GM18873 (cell line): ENCODE measurements at regions not wholly inside any gene's neighbourhood (a gene's known extent, or its start where the extent isn't known, plus 50 kb on each side); places are given as distances from the start of the nearest gene placed in this dataset.

Source experiments
- ATAC-seq: cut with Tn5 transposase; IDR thresholded peaks from one replicate; pipeline ENCODE4 v1.9.1; 2021; ENCODE audit warnings: mild to moderate bottlenecking, moderate library complexity, moderate number of reproducible peaks; ENCODE audit not compliant: unreplicated experiment, low FRiP score

DNA sequence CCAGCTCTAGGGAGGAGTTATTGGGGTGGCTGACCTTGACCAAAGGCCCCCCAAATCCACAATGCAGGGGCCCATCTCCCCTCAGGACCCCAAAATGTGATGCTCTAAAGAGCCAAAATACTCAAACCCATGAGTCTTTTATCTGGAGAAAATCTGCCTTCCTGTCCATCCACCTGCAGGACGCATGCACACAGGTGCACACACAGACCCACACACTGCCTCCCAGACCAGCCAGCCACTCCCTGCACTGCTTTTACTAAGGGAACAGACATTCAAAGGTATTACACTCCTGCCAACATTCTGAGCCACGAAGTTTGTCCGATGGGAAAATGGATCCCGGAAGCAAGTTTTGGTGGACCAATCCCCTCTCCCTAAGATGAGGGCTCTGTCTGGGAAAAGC is 76.1 kb upstream of the CDH5 start:
- no peak for ATAC-seq

DNA sequence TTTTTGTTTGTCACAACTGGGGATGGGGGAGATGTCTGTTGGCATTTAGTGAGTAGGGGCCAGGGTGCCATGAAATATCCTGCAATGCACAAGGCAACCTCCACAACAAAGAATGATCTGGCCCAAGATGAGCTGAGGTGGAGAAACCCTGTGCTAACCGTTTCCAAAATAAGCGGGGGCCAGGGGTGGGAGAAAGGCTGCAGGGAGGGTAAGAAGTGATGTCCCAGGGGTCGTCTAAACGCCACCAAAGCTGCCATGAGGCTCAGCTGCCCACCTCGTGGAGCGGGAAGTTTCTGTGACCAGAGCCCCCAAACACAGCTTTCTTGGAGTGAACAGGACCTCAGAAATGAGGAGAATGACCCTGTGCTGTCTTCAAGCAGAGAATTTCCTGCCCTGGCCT is 76.5 kb upstream of the CDH5 start:
- ATAC-seq, result no peak

DNA sequence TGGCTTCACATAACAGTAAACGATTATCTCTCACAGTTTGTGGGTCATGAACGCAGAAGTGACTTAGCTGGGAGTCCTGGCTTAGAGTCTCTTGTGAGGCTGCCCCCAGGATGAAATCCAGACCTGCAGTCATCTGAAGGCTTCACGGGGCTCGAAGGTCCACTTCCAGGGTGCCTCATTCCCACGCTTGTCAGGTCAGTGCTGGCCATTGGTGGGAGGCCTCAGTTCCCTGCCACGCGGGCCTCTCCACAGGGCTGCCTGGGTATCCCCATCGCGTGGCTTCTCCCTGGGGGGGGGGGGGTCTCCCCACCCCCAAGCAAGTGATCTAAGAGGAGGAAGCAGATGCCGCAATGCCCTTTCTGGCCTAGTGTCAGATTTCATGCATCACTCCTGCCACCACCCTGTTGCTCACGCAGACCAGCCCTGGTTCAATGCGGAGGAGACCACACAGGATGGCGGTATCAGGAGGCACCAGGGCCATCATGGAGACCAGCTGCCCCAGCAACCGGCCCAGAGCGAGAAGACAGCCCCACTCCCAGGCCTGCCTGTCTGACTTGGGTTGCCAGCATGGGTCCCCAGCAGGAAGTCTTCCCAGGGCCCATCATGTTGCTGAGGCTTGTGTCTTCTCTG is 77.3 kb upstream of the CDH5 start:
- ATAC-seq, result no peak

DNA sequence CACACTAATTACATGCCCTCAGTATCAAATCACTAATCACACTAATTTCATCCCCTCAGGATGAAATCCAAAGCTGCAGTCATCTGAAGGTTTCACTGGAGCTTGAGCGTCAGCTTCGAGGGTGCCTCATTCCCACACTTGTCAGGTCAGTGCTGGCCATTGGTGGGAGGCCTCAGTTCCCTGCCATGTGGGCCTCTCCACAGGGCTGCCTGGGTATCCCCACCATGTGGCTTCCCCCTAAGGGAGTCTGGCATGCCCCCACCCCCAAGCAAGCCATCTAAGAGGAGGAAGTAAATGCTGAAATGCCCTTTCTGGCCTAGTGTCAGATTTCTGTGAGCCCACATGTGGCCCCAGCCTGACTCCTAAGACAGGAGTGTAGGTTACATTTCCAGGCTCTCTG is 78.6 kb upstream of the CDH5 start:
- ATAC-seq, result no peak

DNA sequence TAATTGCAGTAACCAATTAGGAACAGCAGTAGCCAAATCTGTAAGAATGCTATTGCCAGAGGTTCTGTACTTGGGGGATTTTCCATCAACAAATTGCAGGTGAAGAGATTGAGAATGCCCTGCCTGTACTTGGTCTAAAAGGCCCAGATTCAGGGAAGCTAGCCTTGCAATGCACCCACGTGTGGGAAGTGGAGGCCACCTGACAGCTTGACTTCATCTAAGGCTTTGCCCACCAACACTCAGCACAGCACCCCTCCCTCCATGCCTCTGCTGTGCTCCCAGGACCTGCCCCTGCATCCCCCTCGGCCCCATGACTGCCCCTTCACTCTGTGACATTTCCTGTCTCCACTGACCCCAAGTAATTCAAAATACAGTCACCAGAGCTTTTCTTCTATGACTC is 79.1 kb upstream of the CDH5 start:
- ATAC-seq, result no peak

DNA sequence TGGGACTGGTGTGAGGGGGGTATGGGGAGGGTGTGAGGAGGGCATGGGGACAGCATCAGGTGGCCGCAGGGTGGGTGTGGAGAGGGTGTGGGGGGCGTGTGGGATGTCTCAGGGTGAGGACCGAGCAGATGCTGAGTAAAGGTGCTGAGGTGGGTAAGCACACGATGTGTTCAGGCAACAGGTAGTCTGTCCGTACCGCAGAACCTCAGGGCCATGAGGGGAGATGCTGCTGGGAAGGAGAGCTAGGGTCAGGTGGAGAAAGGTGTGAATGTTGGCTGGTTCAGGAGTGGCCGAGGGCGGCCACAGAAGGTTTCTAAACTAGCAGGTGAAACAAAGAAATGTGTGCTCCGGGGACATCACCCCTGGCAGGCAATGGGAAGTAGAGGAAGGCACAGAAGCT is 80.0 kb upstream of the CDH5 start:
- no peak for ATAC-seq

DNA sequence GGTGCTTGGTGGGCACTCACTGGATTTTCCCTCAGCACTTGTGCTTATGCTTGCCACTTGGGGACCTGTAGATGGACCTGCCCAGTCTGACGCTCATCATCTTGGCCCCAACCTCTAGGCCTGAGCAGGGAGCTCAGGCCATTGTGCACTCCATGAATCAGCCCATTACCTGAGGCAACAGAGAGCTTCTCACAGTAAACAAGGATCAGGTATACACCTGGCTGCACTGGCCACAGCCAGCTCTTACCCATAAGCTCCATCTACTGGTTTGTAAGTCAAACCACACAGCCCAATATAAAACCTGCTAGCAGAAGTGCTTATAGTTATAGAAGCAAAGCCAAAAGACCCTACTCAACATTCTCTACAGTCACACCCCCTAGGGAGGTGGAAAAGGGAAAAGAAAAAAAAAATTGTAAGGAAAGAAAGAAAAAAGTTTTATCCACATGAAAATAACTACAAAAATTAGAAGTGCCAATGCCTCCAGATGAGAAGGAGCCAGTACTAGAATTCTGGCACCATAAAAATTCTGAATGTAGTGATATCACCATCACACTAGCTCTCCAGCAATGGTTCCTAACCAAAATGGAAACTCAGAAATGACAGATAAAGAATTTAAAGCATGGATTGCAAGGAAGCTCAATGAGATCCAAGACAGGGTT is 87.8 kb upstream of the CDH5 start:
- ATAC-seq, result no peak

DNA sequence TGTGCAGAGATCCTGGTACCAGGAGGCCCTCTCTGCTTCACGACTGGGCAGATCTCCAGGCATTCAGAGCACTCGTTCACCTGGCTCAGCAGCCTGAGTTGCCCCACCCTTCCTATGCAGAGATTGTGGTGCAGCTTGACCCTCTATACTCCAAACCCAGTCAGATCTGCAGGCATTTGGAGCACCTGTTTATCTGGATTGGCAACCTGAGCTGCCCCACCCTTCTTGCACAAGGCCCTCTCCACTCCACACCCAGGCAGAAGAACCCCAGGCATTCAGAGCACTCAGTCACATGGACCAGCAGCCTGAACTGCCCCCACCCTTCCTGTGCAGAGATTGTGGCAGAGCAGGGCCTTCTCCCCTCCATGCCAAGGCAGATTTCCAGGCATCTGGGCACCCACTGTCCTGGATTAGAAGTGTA is 88.4 kb upstream of the CDH5 start:
- no peak for ATAC-seq

DNA sequence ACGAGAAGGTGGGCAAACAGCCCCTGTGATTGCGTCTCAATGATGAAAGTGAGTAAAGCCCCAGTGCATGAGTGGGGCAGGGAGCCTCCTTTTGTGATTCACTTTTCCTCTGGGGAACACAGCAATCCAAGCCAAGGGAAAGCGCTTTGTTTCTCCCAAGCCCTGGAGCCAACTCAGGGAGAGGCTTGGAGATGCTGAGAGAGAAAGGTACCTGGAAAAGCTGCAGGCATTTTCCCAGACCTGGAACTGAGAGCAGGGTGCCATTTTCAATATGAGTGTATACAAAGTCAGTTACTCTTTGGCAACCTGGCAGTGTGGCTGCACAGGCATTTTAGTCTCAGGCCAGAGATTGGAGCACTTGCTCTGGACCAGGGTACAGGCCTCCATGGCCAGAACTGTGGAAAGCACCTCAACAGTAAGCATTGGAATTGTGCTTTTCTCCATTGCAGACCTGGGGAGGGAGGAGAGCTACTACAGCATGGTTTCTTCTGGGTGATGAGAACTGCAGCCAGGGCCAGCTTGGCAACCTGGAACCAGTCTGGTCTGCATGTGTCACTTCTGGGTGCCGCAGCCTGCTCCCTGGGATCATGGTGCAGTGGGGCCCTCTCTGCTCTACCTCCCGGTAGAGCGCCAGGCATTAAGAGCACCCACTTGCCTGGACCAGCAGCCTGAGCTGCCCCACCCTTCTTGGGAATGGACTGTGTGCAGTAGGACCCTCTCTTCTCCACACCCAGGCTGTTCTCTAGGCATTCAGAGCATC is 89.0 kb upstream of the CDH5 start:
- no peak for ATAC-seq

DNA sequence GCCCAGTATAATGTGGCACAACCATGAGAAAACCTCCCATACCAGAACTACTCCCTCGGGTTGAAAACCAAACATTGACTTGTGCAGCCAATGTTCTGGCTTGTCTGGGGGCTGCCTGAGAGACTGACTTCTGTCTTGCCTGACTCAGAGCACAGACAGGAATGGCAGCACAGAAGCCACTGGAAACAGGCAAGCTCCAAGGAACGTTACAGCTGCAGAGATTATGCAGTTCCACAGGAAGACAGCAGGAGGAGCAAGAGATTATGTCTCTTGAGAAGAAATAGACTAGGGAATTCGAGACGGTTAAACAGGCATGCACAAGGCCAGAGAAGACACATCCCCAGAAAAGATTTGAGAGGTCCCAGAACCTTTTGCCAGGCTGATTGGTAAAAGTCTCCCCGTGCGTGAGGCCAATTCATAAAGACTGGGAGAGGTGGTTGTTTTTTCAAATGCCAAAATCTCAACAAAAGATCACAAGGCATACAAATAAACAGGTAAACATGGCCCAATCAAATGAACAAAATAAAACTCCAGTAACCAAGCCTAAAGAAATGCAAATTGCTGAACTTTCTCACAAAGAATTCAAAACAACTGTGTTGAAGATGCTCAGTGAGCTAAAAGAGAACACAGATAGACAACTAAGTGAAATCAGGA is 90.6 kb upstream of the CDH5 start:
- no peak for ATAC-seq

DNA sequence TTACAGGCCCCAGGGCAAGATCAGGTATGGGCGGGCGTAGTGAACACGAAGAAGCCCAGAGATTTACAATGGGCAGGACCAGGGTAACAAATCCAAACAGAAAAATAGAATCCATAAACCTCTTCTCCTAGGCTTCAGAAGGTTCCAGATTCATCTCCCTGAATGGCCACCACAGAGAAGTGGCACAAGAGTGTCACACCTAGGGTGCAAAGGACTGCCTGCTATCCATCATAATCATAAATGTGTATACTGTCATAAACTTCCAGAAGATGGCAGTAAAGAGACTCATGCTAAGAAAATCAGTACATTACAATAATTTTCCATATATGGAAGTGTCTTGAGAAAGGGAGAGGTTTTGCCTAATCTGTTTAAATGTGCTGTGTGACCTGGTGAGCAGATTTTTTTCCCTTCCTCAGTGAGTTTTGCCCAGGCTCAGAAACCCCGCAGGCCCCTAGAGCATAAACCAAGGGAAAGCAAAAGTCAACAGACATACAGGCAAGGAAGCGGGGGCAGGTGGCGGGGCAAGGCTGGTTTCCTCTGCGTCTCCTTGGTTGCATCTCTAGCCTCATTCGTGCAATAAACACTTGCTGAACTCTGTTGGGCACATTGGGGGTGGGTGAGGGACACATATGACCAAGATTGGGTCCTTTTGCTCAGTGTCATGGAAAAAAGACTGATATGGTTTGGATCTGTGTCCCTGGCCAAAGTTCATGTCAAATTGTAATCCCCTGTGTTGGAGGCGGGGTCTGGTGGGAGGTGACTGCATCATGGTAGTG is 92.0 kb upstream of the CDH5 start:
- no peak for ATAC-seq

DNA sequence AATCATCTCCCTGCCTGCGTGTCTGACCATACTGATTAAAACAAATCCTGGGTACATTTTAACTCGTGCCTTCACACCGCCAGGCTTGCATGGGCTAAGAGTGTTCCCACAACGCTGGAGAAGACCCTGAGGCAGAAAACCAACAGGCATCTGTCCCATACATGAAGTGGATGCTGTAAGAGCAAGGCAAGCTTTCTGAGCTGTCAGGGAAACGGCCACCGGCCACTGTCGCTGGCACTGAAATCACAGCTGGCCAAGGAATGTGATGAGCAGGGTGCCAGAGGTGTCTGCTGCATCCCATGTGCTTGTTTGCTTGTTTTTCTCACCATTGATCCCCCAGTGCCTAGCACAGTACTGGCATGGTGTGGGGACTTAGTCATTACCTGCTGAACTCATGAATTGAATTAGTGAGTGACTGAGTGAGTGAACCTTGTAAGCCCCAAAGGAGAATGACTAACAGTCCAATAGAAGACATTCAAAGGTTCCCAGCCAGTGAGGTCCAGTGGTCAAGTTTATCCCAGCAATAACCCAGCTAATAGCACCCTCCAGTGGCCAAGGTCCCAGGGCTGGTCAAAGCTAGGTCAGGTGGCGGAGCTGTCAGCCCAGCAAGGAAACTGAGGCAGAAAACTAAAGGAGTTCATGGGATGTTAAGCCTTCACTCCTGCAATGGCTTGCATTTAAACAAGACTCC is 92.7 kb upstream of the CDH5 start:
- no peak for ATAC-seq

DNA sequence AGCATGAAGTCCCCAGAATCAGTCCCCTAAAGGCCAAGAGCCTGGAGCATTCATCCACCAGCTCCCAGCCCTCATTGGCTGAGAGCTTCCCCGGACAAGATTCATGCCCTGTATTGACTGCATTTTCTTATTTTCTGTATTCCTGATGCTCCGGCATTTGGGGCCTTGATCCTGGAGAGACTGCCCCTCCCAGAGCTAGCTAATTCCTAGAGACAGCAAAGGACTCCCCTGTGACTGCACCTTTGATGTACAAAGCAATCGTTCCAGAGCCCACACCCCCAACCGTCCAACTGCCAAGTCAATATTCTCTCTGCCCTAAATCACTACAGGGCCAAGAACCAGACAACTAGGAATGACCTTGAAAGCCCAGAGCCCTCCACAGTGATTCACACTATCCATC is 93.4 kb upstream of the CDH5 start:
- no peak for ATAC-seq

DNA sequence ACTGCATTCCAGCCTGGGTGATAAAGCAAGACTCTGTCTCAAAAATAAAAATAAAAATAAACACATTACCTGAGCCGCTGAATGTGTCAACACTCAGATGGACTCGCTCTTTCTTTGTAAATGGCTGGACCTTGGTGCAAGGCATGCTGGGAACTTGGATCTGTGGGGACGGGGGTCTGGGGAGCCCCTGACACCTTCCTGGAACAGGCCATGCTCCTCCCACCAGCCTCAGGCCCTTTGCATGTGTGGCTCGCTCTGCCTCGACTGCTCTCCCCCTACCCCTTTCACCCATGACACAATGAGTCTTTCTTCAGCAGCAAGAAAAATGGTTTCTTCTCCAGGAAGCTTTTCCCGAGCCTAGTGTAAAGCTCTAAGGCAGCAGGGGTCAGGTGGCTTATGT is 94.0 kb upstream of the CDH5 start:
- no peak for ATAC-seq

DNA sequence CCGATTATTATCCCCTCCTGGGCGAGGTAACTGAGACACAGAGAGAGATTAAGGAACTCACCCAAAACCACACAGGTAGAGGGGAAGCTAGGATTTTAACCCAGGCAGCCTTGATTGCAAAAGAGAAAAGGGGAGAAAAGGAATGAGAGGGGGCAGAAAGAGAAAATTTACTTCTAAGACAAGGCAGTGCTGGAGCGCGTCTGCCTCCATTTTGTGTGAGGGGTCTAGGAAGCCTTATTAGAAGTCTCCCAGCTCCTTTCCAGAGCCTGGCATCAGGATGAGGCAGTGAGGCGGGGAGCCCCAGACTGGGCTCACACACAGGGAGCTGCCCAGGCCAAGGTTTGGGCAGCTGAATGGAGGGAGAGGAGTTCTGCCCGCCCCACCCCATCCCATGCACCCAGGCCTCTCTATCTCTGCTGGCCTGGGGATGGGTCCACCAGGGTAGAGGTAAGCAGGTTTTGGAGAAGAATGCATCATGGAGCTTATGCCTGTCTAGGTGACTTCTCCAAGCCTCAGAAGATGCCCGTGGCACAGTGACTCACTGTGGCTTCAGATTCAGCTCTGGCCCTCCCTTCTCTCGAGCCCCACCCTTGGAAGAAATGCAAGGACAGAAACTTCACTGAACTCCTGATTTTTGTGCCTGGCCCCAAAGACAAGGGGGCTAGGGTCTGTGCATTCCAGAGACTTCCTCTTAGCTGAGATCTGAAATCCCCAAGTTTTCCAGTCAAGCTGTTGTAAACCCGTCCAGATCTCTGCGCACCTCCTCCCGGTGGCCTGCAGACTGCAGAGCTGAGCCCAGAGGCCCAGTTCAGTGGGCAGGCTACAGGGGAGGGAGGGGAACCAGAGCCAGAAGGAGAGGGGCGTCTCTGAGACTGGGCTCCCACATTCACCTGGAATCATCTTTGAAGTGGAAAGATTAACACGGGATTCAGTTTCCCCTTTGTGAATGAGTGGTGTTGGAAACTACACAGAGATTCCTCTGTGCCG is 95.1 kb upstream of the CDH5 start:
- ATAC-seq, result no peak

DNA sequence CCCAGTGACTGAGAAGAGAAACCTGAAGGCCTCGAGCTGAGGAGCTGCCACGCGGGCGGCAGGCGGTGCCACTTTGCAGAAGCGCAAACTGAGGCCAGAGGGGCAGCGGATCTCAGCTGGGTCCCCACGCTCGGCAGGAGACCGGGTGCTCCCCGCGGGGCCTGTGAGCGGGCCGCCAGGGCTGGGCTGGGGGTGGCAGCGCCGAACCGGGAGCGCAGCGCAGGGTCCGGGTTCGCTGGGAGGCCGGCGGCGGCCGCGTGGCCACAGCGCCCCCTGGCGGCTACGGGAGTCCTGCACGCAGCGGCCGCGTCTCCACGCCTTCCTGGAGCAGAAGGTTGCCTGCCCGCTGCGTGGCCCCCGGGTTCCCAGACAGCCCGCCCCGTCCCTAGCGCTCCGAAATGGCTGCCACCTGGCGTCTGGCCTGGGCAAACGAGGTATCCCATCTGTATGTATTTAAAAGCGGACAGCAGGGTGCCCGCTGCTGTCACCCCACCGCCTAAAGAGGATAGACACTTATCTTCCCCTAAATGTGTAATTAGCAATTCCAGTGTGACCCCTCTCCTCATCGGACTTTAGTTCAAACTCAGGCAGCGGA is 96.1 kb upstream of the CDH5 start:
- ATAC-seq, result no peak

DNA sequence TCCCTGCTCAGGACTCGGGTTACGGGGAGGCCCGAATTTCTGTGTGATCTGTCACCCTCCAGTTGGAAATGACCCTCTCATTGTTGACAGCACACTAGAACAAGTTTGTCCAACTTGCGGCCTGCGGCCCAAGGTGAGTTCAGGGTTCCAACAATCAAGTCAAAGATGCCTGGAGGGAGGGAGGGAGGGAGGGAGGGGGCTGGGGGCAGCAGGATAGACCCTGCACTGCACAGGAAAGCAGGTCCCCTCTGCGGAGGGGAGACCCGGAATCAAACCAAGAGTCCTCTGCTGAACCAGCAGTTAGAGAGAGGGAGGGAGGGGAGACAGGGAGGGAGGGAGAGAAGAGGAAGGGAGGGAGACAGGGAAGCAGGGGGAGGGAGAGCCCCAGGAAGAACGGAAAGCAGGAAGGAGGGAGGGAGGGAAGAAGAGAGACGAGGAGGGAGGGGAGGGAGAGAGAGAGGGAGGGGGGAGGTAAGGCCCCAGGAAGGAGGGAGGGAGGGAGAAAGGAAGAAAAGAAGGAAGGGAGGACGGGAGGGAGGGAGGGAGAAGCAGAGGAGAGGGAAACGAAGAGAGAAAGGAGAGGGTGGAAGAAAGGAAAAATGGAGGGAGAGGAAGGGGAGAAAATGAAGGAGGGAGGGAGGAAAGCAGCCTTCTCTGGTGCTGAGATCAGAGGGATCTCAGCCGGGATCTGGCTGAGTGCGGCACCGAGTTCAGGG is 96.7 kb upstream of the CDH5 start:
- no peak for ATAC-seq
